Fibroblast of lung (primary cell): ENCODE measurements at regions not wholly inside any gene's neighbourhood (a gene's known extent, or its start where the extent isn't known, plus 50 kb on each side); places are given as distances from the start of the nearest gene placed in this dataset.

Experiments used
- DNase-seq, 2 donors: peaks; one replicate each; pipeline versions ENCODE4 v3.0.0 to v3.0.0-alpha.2; 2010; ENCODE audit warnings: low read depth in 2 of 2
- H2AFZ ChIP-seq: 2 replicates; pipeline ENCODE4 v1.5.1; 2012; ENCODE audit warnings: low read length, control low read depth, inconsistent platforms
- H3K27ac ChIP-seq: 2 replicates; pipeline ENCODE4 v1.5.1; 2011; ENCODE audit warnings: low read length, control low read depth; ENCODE audit not compliant: insufficient read depth
- H3K27me3 ChIP-seq: 2 replicates; pipeline ENCODE4 v1.5.1; 2011; ENCODE audit warnings: mild to moderate bottlenecking, low read length; ENCODE audit not compliant: control insufficient read depth, insufficient read depth
- H3K36me3 ChIP-seq: 2 replicates; pipeline ENCODE4 v1.5.1; 2011; ENCODE audit warnings: low read length; ENCODE audit not compliant: control insufficient read depth, insufficient read depth
- H3K4me1 ChIP-seq: 2 replicates; pipeline ENCODE4 v1.5.1; 2011; ENCODE audit warnings: low read length; ENCODE audit not compliant: control insufficient read depth, insufficient read depth; ENCODE audit errors: extremely low read depth
- H3K4me2 ChIP-seq: 2 replicates; pipeline ENCODE4 v1.5.1; 2011; ENCODE audit warnings: low read length, control low read depth; ENCODE audit not compliant: insufficient read depth; ENCODE audit errors: extremely low read depth
- H3K4me3 ChIP-seq, 4 experiments: fragments of 200-600 bp in 1 of 4; sonication (generic) in 1 of 4; replicated peaks in 1 of 4; 2 replicates each; pipeline ENCODE4 v1.5.1; 2011 to 2016; ENCODE audit warnings: low read length in 4 of 4, low read depth in 3 of 4, mild to moderate bottlenecking in 3 of 4, control low read depth in 2 of 4, inconsistent platforms in 1 of 4, mixed read lengths in 1 of 4; ENCODE audit not compliant: insufficient read depth in 1 of 4; ENCODE audit errors: control extremely low read depth in 1 of 4
- H3K79me2 ChIP-seq: 2 replicates; pipeline ENCODE4 v1.5.1; 2012; ENCODE audit warnings: mild to moderate bottlenecking, low read length, inconsistent platforms; ENCODE audit not compliant: control insufficient read depth, insufficient read depth
- H3K9ac ChIP-seq: 2 replicates; pipeline ENCODE4 v1.5.1; 2011; ENCODE audit warnings: mild to moderate bottlenecking, low read length, control low read depth; ENCODE audit not compliant: insufficient read depth
- H3K9me3 ChIP-seq: 2 replicates; pipeline ENCODE4 v1.5.1; 2012; ENCODE audit warnings: low read depth, low read length; ENCODE audit not compliant: control insufficient read depth, insufficient read depth
- H4K20me1 ChIP-seq: 2 replicates; pipeline ENCODE4 v1.5.1; 2011; ENCODE audit warnings: low read length; ENCODE audit not compliant: control insufficient read depth, insufficient read depth; ENCODE audit errors: extremely low read depth
- CTCF ChIP-seq, 2 donors: IDR thresholded peaks in 1 of 2; conservative IDR thresholded peaks in 1 of 2; 1 replicate in 1 of 2; 2 replicates in 1 of 2; pipeline ENCODE4 v1.5.1; 2011 to 2012; ENCODE audit warnings: low read length in 2 of 2, control low read depth in 1 of 2, inconsistent platforms in 1 of 2, low read depth in 1 of 2, mild to moderate bottlenecking in 1 of 2
- EZH2 ChIP-seq: IDR thresholded peaks from 2 replicates; pipeline ENCODE4 v1.5.1; 2012; ENCODE audit warnings: low read length, control low read depth, mild to moderate bottlenecking; ENCODE audit errors: missing control alignments

DNA sequence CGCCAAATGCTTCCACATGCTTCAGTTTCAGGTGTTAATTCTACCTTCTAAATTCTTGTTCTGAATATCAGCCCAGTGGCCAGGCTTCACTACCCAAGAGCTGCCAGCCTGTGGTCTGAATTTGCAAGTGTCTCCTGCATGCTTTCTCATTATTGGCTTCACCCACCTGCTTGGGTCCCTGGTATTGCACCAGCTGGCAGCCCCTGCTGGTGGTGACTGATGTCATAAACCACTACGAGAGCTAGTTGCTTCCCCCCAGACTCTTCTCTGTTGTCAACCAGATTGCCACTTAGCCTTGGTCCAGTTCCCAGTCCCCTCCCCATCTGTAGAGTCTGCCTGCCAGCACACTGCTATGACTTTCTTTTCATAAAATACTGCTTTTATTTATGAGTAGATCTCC is 197.7 kb upstream of the DUSP10 start:
- no peak for TF ChIP-seq CTCF (conservative IDR thresholded peaks at IDR 0.05 in 1 of 2, IDR thresholded peaks at IDR 0.05 in 1 of 2; ENCODE audit: low read depth in 1 of 2, low read length in 2 of 2)
- no peak for TF ChIP-seq EZH2
- no peak overlapping the region for H3K4me2 ChIP-seq
- no peaks in the 10 kb centered on the region for H3K79me2 ChIP-seq
- no peak overlapping the region for H3K9ac ChIP-seq
- no peaks in the 10 kb centered on the region for H3K27me3 ChIP-seq
- no peak overlapping the region for H3K27ac ChIP-seq
- H3K9me3 ChIP-seq, result no peaks in the 10 kb centered on the region
- H3K36me3 ChIP-seq, result no peaks in the 10 kb centered on the region
- no peak for DNase-seq
- no peaks in the 10 kb centered on the region for H3K4me1 ChIP-seq
- no peak overlapping the region for H2AFZ ChIP-seq
- no peak overlapping the region for H3K4me3 ChIP-seq
- no peaks in the 10 kb centered on the region for H4K20me1 ChIP-seq

GRCh38 chr1:221937155-221937953 is 195.5 kb upstream of the DUSP10 start:
- Histone ChIP-seq H3K27ac (no peak overlapping the region), H3K4me3 (no peak overlapping the region), H3K9me3 (no peaks in the 10 kb centered on the region), H3K27me3 (no peaks in the 10 kb centered on the region), H3K4me1 (no peaks in the 10 kb centered on the region), H2AFZ (no peak overlapping the region), H3K79me2 (no peaks in the 10 kb centered on the region), H3K36me3 (no peaks in the 10 kb centered on the region), H3K9ac (no peak overlapping the region), H3K4me2 (no peak overlapping the region), H4K20me1 (no peaks in the 10 kb centered on the region)
- no peak for DNase-seq
- TF ChIP-seq CTCF (conservative IDR thresholded peaks at IDR 0.05 in 1 of 2, IDR thresholded peaks at IDR 0.05 in 1 of 2; ENCODE audit: low read depth in 1 of 2, low read length in 2 of 2), result no peak
- TF ChIP-seq EZH2, result no peak

- no peak overlapping the region for H3K9ac ChIP-seq
- no peaks in the 10 kb centered on the region for H3K4me1 ChIP-seq
- H3K27me3 ChIP-seq, result no peaks in the 10 kb centered on the region
- no peaks in the 10 kb centered on the region for H3K79me2 ChIP-seq
- no peak overlapping the region for H3K4me3 ChIP-seq
- DNase-seq, result no peak
- H3K4me2 ChIP-seq, result no peak overlapping the region
- TF ChIP-seq CTCF (conservative IDR thresholded peaks at IDR 0.05 in 1 of 2, IDR thresholded peaks at IDR 0.05 in 1 of 2; ENCODE audit: low read depth in 1 of 2, low read length in 2 of 2) (no peak), EZH2 (no peak)
- no peaks in the 10 kb centered on the region for H3K9me3 ChIP-seq
- H3K36me3 ChIP-seq, result no peaks in the 10 kb centered on the region
- H4K20me1 ChIP-seq, result no peaks in the 10 kb centered on the region
- H3K27ac ChIP-seq, result no peak overlapping the region
- no peak overlapping the region for H2AFZ ChIP-seq
Measured at GRCh38 chr1:221933814-221934213, 191.9 kb upstream of the DUSP10 start.
